GM23338 (cell line): ENCODE measurements at regions not wholly inside any gene's neighbourhood (a gene's known extent, or its start where the extent isn't known, plus 50 kb on each side); places are given as distances from the start of the nearest gene placed in this dataset.

Experiments used
- CTCF ChIP-seq, 2 experiments: fragments of 200-600 bp in 1 of 2; sonication (generic) in 1 of 2; conservative IDR thresholded peaks; 2 replicates each; pipeline versions ENCODE4 v1.5.1 to v1.6.1; 2016 to 2017; ENCODE audit warnings: antibody characterized with exemption in 2 of 2, low read depth in 2 of 2, mild to moderate bottlenecking in 2 of 2, moderate library complexity in 1 of 2
- EZH2 ChIP-seq: fragments of 200-600 bp; sonication (generic); IDR thresholded peaks from one replicate; pipeline ENCODE4 v1.8.0; 2017; ENCODE audit warnings: antibody characterized with exemption, mild to moderate bottlenecking, low read depth; ENCODE audit not compliant: unreplicated experiment
- JUNB ChIP-seq: IDR thresholded peaks from one replicate; pipeline ENCODE4 v1.6.1; 2016; ENCODE audit warnings: antibody characterized with exemption; ENCODE audit not compliant: unreplicated experiment
- NANOG ChIP-seq: IDR thresholded peaks from 2 replicates; pipeline ENCODE4 v1.6.1; 2016; ENCODE audit warnings: antibody characterized with exemption, borderline replicate concordance
- POLR2AphosphoS5 ChIP-seq: IDR thresholded peaks from 2 replicates; pipeline ENCODE4 v1.6.1; 2016; ENCODE audit warnings: antibody characterized with exemption, low read depth

- no peak for TF ChIP-seq CTCF (conservative IDR thresholded peaks at IDR 0.05; ENCODE audit: low read depth in 2 of 2)
- TF ChIP-seq NANOG, result no peak
- no peak for TF ChIP-seq POLR2AphosphoS5
- no peak for TF ChIP-seq EZH2
- TF ChIP-seq JUNB, result no peak
These were observed 386.9 kb upstream of the FAT3 start for GRCh38 chr11:91837411-91838330.
